ENCODE measurements at regions not wholly inside any gene's neighbourhood (a gene's known extent, or its start where the extent isn't known, plus 50 kb on each side); places are given as distances from the start of the nearest gene placed in this dataset.

DNA sequence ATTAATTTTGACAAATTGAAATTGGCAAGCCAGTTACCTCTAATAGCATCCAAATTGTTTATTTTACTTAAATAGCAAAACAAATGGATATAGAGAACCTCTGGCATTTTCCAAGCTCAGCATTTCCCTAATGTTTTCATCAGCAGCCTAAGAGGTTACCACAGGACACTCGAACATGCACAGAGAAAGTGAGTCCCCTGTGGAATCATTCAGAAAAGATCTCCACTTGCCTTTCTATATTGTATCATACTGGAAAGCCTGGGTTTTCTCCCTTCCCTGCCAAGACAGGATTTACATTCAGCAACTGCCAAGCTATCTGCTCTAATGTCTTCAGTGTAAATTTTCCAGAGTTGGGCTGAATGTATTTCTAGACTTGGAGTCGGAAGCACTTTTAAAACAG is 188.9 kb downstream of the KCTD12 start:
- TF ChIP-seq, protein P1, sequence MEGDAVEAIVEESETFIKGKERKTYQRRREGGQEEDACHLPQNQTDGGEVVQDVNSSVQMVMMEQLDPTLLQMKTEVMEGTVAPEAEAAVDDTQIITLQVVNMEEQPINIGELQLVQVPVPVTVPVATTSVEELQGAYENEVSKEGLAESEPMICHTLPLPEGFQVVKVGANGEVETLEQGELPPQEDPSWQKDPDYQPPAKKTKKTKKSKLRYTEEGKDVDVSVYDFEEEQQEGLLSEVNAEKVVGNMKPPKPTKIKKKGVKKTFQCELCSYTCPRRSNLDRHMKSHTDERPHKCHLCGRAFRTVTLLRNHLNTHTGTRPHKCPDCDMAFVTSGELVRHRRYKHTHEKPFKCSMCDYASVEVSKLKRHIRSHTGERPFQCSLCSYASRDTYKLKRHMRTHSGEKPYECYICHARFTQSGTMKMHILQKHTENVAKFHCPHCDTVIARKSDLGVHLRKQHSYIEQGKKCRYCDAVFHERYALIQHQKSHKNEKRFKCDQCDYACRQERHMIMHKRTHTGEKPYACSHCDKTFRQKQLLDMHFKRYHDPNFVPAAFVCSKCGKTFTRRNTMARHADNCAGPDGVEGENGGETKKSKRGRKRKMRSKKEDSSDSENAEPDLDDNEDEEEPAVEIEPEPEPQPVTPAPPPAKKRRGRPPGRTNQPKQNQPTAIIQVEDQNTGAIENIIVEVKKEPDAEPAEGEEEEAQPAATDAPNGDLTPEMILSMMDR (IDR thresholded peaks at IDR 0.05; ENCODE audit: low read length) = no peak
- no peak for TF ChIP-seq EZH2 (optimal IDR thresholded peaks at IDR 0.05; ENCODE audit: low read depth, low read length)

All from MM.1S (cell line).